D721Med (cell line): ENCODE measurements at regions not wholly inside any gene's neighbourhood (a gene's known extent, or its start where the extent isn't known, plus 50 kb on each side); places are given as distances from the start of the nearest gene placed in this dataset.

Experiments used
- DNase-seq: peaks from one replicate; pipeline ENCODE4 v3.0.0; 2011; ENCODE audit warnings: low spot score; ENCODE audit not compliant: insufficient read length
- FAIRE-seq: peaks from 2 replicates; lab custom pipeline; 2011; peaks lifted over from hg19 to GRCh38; lab: Jason Lieb, UNC
- CTCF ChIP-seq: IDR thresholded peaks from 2 replicates; pipeline ENCODE4 v1.5.1; 2012; ENCODE audit warnings: mild to moderate bottlenecking, control low read depth; ENCODE audit not compliant: insufficient read depth; ENCODE audit errors: missing control alignments

DNA sequence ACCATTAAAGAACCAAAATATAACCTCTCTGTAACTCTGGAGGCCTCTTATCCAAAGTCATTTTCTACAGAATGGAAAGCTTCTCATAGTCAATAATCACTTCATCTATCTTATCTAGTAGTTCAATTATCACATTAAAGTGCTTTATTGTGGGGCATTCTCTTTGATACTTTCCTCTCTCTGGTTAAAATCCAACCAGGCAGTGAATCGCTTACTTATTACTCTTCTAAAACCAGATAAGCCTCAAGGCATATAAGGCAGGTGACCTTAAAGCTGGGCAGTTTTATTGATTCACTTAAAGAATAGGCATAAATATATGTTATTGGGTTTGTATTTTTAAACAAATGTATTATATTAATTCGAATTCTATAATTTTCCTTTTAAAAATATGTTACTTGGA, 2162.1 kb upstream of the TENM3 start:
- DNase-seq (no peak), FAIRE-seq (no peak)
- no peak for TF ChIP-seq CTCF

DNA sequence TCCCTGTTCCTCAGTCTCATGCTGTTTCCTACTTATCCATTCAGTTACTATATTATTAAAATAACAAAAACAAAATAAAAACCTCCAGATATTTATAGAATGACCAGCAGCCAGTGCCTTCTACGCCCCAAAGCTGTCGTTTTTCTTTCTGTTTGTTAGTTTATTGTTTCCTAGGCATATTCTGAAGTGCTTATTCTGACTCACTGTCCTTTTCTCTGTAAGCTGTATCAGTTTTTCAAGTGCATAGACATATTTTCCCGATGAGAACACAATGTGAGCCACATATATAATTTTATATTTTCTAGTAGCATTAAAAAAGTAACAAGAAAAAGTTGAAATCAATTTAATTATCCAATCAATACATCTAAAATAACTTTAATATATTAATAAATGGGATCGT, 2158.6 kb upstream of the TENM3 start:
- DNase-seq (no peak), FAIRE-seq (no peak)
- no peak for TF ChIP-seq CTCF

DNA sequence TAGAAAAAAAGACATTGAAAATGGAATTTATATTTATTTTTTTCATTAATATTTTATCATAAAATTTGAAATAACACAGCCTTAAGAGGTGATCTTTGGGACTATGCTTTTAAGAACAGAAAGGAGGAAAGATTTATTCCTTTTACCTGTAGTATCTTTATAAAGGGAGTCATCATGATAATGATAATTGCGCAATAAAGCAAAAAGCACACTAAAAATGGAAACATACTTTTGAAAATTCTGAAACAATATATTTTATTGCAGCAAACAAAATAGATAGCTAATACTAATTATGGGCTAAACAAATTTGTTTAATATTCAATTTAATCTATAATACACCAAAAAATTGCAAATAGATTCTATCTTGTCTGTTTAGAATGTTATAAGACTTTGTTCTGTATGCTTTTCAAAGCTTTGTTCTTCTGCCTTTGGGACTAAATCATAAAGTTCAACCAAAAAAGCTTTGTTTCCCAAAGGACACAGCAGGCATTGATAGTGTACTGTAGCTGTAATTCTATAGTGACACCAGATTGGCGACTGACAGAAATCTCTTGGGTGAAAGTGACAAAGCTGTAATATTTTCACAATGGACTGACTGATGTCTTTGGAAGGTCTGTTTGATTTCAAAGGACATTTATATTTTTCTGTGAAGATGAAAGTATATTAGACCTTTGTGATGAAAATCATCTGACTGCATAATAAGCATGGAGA, 2156.6 kb upstream of the TENM3 start:
- FAIRE-seq (no peak), DNase-seq (no peak)
- no peak for TF ChIP-seq CTCF

- TF ChIP-seq CTCF: no peak
- no peak for FAIRE-seq
- DNase-seq: no peak
Observed at GRCh38 chr4:180098586-180098985, 2144.6 kb upstream of the TENM3 start.

GRCh38 chr4:180099957-180100356, 2143.2 kb upstream of the TENM3 start:
- DNase-seq (no peak), FAIRE-seq (no peak)
- TF ChIP-seq CTCF: no peak

DNA sequence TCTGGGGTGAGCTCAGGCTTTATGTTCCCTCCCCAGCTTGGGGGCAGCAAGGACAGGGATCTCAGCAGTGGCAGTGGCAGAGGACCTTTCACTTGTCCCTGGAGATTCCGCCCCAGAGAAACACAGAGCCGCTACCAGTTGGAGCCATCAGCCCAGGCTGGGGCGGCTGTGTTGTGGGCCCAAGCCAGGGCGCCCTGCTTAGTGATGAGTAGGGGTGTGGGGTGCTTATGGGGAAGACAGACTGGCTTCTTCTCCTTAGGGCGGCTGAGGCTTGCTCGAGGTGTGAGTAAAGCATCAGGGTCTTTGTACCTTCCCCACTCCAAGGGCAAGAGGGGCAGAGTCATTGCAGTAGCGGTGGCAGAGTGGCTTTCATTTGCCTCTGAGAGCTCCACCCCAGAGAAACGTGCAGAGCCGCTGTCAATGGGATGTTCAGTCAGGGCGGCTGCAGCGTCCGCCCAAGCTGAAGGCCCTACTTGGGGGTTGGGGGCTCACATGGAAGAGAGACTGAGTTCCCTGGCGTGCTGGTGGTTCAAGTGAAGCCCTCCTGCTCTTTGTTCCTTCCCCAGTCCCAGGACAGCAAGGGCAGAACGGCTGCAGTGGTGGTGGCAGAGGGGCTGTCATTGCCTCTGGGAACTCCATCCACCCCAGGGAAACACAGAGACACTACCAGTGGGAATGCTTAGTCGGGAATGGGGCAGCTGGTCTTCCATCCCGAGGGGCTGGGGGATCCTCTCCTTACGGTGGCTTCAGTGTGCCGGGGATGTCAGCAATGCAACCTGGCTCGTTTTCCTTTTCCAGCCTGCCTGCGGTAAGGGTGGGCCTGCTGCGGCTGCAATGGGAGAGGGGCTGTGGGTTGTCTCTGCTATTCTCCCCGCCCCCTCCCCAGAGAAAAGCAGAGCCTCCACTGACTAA, 2142.5 kb upstream of the TENM3 start:
- no peak for DNase-seq
- TF ChIP-seq CTCF: no peak
- no peak for FAIRE-seq
